HT1080 (cell line): ENCODE measurements at regions not wholly inside any gene's neighbourhood (a gene's known extent, or its start where the extent isn't known, plus 50 kb on each side); places are given as distances from the start of the nearest gene placed in this dataset.

Source experiments
- DNase-seq: peaks from one replicate; pipeline ENCODE4 v3.0.0-alpha.2; 2015; ENCODE audit warnings: low read depth

GRCh38 chr11:101401245-101401644, 182.6 kb downstream of the TRPC6 start:
- peak; percentile 48 for DNase-seq

GRCh38 chr11:101397979-101398378, 185.8 kb downstream of the TRPC6 start:
- no peak for DNase-seq

GRCh38 chr11:101390539-101390938, 193.3 kb downstream of the TRPC6 start:
- no peak for DNase-seq

- DNase-seq = no peak
Observed at GRCh38 chr11:101369835-101370234, 214.0 kb downstream of the TRPC6 start.

- no peak for DNase-seq
Observed at GRCh38 chr11:101363706-101364275, 220.0 kb downstream of the TRPC6 start.

GRCh38 chr11:101362643-101363042, 221.2 kb downstream of the TRPC6 start:
- no peak for DNase-seq

- no peak for DNase-seq
Observed at GRCh38 chr11:101357771-101358170, 226.0 kb downstream of the TRPC6 start.

- DNase-seq = no peak
Observed at GRCh38 chr11:101354801-101355200, 225.2 kb upstream of the PGR start.

GRCh38 chr11:101348786-101349185, 219.2 kb upstream of the PGR start:
- DNase-seq = no peak

GRCh38 chr11:101346591-101346990, 217.0 kb upstream of the PGR start:
- peak; percentile 15 for DNase-seq

GRCh38 chr11:101345891-101346290, 216.3 kb upstream of the PGR start:
- no peak for DNase-seq

GRCh38 chr11:101342307-101342706, 212.7 kb upstream of the PGR start:
- no peak for DNase-seq

- DNase-seq = no peak
Observed at GRCh38 chr11:101341578-101341977, 212.0 kb upstream of the PGR start.

- no peak for DNase-seq
Observed at GRCh38 chr11:101336858-101337257, 207.2 kb upstream of the PGR start.

- DNase-seq = no peak
Observed at GRCh38 chr11:101336155-101336554, 206.5 kb upstream of the PGR start.

GRCh38 chr11:101334581-101334980, 205.0 kb upstream of the PGR start:
- DNase-seq = no peak

GRCh38 chr11:101331411-101331810, 201.8 kb upstream of the PGR start:
- DNase-seq = no peak

GRCh38 chr11:101327908-101328307, 198.3 kb upstream of the PGR start:
- no peak for DNase-seq

- no peak for DNase-seq
Observed at GRCh38 chr11:101326141-101326540, 196.5 kb upstream of the PGR start.

- DNase-seq = no peak
Observed at GRCh38 chr11:101323997-101324396, 194.4 kb upstream of the PGR start.

GRCh38 chr11:101321222-101321621, 191.6 kb upstream of the PGR start:
- DNase-seq = peak; percentile 15

- DNase-seq = no peak
Observed at GRCh38 chr11:101306721-101307120, 177.1 kb upstream of the PGR start.

GRCh38 chr11:101305496-101305895, 175.9 kb upstream of the PGR start:
- no peak for DNase-seq

GRCh38 chr11:101299210-101299609, 169.6 kb upstream of the PGR start:
- DNase-seq = no peak
